ENCODE measurements at regions not wholly inside any gene's neighbourhood (a gene's known extent, or its start where the extent isn't known, plus 50 kb on each side); places are given as distances from the start of the nearest gene placed in this dataset.

- H3K79me2 ChIP-seq (ENCODE audit: control insufficient read depth, insufficient read depth, low read length), result no peaks in the 10 kb centered on the region
- H3K9ac ChIP-seq (ENCODE audit: control insufficient read depth, extremely low read depth, insufficient read depth, low read length), result no peak overlapping the region
- H3K36me3 ChIP-seq (ENCODE audit: control insufficient read depth in 2 of 2, extremely low read depth in 1 of 2, insufficient read depth in 2 of 2, low read length in 2 of 2), result no peaks in the 10 kb centered on the region
- DNase-seq (ENCODE audit: low read depth, low spot score), result no peak
- H3K27me3 ChIP-seq (ENCODE audit: control insufficient read depth, extremely low read depth, insufficient read depth, low read length), result no peaks in the 10 kb centered on the region
- no peak overlapping the region for H3K4me2 ChIP-seq (ENCODE audit: control insufficient read depth, extremely low read depth, insufficient read depth, low read depth, low read length)
- no peaks in the 10 kb centered on the region for H4K20me1 ChIP-seq (ENCODE audit: control insufficient read depth, extremely low read depth, insufficient read depth, low read length)
- no peaks in the 10 kb centered on the region for H3K9me3 ChIP-seq (ENCODE audit: control insufficient read depth, low read depth, low read length)
- no peak overlapping the region for H2AFZ ChIP-seq (ENCODE audit: control insufficient read depth, low read length)
- dilution Hi-C loops (cut with MboI; ENCODE audit: extremely low pct_ligation_motif_present, low sequenced_read_pairs), result no loop called here
- no peak overlapping the region for H3K27ac ChIP-seq (ENCODE audit: control insufficient read depth, insufficient read depth, low read length)
- FAIRE-seq, result no peak
- H3K4me1 ChIP-seq (ENCODE audit: control insufficient read depth, extremely low read depth, insufficient read depth, low read length), result no peaks in the 10 kb centered on the region
- no peak overlapping the region for H3K4me3 ChIP-seq (ENCODE audit: control insufficient read depth in 2 of 3, extremely low read depth in 1 of 3, insufficient read depth in 2 of 3, low read depth in 1 of 3, low read length in 3 of 3)
- H3K9me1 ChIP-seq (ENCODE audit: control insufficient read depth, extremely low read depth, insufficient read depth, low read length), result no peaks in the 10 kb centered on the region
- TF ChIP-seq EZH2 (IDR thresholded peaks at IDR 0.05; ENCODE audit: low read length) (no peak), CTCF (optimal IDR thresholded peaks at IDR 0.05 in 1 of 3, IDR thresholded peaks at IDR 0.05 in 1 of 3, conservative IDR thresholded peaks at IDR 0.05 in 1 of 3; ENCODE audit: extremely low read depth in 1 of 3, insufficient read depth in 2 of 3, low read length in 3 of 3) (no peak)
These were observed 59.8 kb upstream of the NLRP1 start for GRCh38 chr17:5644065-5644464.

- no peaks in the 10 kb centered on the region for H3K79me2 ChIP-seq (ENCODE audit: control insufficient read depth, insufficient read depth, low read length)
- H3K4me3 ChIP-seq (ENCODE audit: control insufficient read depth in 2 of 3, extremely low read depth in 1 of 3, insufficient read depth in 2 of 3, low read depth in 1 of 3, low read length in 3 of 3), result no peak overlapping the region
- FAIRE-seq (no peak), DNase-seq (ENCODE audit: low read depth, low spot score) (no peak)
- no peaks in the 10 kb centered on the region for H3K9me1 ChIP-seq (ENCODE audit: control insufficient read depth, extremely low read depth, insufficient read depth, low read length)
- H3K4me1 ChIP-seq (ENCODE audit: control insufficient read depth, extremely low read depth, insufficient read depth, low read length), result no peaks in the 10 kb centered on the region
- TF ChIP-seq EZH2 (IDR thresholded peaks at IDR 0.05; ENCODE audit: low read length), result no peak
- TF ChIP-seq CTCF (optimal IDR thresholded peaks at IDR 0.05 in 1 of 3, IDR thresholded peaks at IDR 0.05 in 1 of 3, conservative IDR thresholded peaks at IDR 0.05 in 1 of 3; ENCODE audit: extremely low read depth in 1 of 3, insufficient read depth in 2 of 3, low read length in 3 of 3), result no peak
- H2AFZ ChIP-seq (ENCODE audit: control insufficient read depth, low read length), result no peak overlapping the region
- H3K36me3 ChIP-seq (ENCODE audit: control insufficient read depth in 2 of 2, extremely low read depth in 1 of 2, insufficient read depth in 2 of 2, low read length in 2 of 2), result no peaks in the 10 kb centered on the region
- H3K4me2 ChIP-seq (ENCODE audit: control insufficient read depth, extremely low read depth, insufficient read depth, low read depth, low read length), result no peak overlapping the region
- no peak overlapping the region for H3K9ac ChIP-seq (ENCODE audit: control insufficient read depth, extremely low read depth, insufficient read depth, low read length)
- no peak overlapping the region for H3K27ac ChIP-seq (ENCODE audit: control insufficient read depth, insufficient read depth, low read length)
- H4K20me1 ChIP-seq (ENCODE audit: control insufficient read depth, extremely low read depth, insufficient read depth, low read length), result no peaks in the 10 kb centered on the region
- H3K9me3 ChIP-seq (ENCODE audit: control insufficient read depth, low read depth, low read length), result no peaks in the 10 kb centered on the region
- no peaks in the 10 kb centered on the region for H3K27me3 ChIP-seq (ENCODE audit: control insufficient read depth, extremely low read depth, insufficient read depth, low read length)
- dilution Hi-C loops (cut with MboI; ENCODE audit: extremely low pct_ligation_motif_present, low sequenced_read_pairs), result no loop called here
These were observed 67.0 kb upstream of the NLRP1 start for GRCh38 chr17:5651348-5651747.

All from keratinocyte (primary cell).